GM18499 (cell line): ENCODE measurements at regions not wholly inside any gene's neighbourhood (a gene's known extent, or its start where the extent isn't known, plus 50 kb on each side); places are given as distances from the start of the nearest gene placed in this dataset.

ENCODE experiments used
- ATAC-seq: cut with Tn5 transposase; IDR thresholded peaks from one replicate; pipeline ENCODE4 v1.9.1; 2021; ENCODE audit warnings: moderate number of reproducible peaks; ENCODE audit not compliant: insufficient read depth, unreplicated experiment

- no peak for ATAC-seq
Measured at GRCh38 chr13:85615031-85615430, 184.2 kb downstream of the SLITRK6 start.

DNA sequence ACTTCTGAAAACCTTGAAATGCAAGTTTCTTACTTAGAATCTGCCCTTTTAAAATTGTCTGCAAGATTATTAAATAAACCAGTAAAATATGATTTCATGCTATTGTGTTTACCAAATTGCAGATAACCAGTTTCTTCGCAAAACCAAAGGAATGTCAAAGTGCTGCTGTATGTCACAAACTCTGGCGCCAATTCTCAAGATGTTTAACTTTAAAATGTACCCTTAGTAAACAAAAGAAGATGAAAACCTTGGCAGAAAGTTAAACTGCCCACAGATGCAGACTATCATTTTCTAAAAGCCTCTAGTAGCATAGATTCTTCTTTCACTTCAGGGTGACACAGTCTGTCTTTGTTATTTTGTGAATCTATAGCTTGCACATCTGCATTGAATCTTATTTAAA, 189.2 kb downstream of the SLITRK6 start:
- no peak for ATAC-seq

DNA sequence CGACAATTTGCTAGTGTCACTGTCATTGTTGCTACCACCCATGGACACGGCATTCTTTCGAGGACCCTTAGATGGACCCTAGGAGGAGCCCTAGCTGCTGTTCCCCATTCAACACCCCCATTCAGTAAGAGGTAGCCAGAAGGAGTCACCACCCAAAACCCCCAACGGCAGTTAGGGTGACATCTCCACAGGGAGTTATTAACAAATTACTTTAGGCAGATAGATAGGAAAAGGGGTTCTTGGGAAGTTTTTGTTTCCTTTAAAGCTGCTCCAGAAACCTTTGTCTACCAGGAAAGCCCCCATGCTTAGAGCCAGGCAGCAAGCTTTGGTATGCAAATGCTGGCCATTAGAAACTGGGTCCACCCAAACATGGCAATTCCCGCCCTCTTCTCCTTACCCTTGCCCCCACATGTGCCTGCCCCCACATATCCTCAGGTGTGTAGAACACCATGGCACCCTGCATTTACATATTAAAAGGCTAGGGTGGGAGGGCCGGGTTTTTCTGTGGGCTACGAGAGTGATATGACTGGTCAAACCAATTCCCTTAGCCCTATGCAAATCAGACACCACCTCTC, 190.9 kb downstream of the SLITRK6 start:
- ATAC-seq: no peak

GRCh38 chr13:85603735-85604134, 195.5 kb downstream of the SLITRK6 start:
- ATAC-seq: no peak

GRCh38 chr13:85601526-85601925, 197.7 kb downstream of the SLITRK6 start:
- ATAC-seq: no peak

GRCh38 chr13:85597790-85598500, 201.3 kb downstream of the SLITRK6 start:
- ATAC-seq: no peak

GRCh38 chr13:85592211-85592610, 207.0 kb downstream of the SLITRK6 start:
- ATAC-seq: no peak

DNA sequence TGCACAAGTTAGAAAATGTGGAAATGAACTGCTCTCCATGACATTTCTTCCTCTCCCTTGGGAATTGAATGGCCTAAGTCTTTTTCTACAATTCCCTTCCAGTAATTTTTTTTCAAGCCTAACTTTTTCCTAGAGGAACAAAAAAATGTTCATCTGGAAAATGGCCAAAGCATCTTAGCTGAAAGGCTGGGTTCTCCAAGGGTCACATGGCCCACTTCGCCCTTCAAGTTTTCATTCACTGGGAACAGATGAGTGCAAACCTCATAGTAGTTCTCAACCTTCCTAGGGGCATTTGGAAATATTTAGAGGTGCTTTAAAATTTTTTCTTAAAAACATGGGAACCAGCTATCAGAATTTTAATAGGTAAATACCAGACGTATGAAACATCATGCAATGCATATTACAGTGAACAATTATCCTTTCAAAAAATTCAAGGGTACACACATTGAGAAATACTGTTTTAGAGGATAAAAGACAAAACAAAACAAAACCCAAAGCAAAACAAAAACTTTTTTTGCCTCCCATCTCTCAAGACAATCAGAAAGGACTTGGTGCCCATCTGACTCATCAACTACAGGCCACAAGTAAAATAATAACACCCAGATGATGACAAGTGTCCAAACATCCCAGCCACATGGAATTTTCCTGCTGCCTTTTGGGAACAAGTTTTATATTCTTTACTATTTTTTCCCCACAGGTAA, 208.8 kb downstream of the SLITRK6 start:
- ATAC-seq: no peak

DNA sequence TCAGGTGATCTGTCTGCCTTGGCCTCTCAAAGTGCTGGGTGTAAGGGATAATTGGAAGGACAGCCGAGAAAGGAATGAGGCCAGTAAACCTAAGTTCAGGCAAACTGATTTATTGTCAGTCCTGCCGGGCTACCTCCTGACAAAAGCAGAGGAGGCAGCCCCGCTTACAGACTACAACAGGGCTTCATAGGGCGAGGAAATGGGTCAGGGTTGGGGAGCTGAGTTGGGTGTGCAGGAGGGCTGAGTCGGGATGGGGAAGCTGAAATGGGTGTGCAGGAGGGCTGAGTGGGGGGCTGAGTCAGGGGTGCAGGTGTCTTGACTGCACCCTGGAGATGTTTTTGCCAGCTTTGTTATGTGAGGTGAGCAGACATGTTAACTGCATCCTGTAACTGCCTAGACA, 210.2 kb downstream of the SLITRK6 start:
- ATAC-seq: no peak

GRCh38 chr13:85588359-85588758, 210.9 kb downstream of the SLITRK6 start:
- ATAC-seq: no peak

GRCh38 chr13:85586856-85587255, 212.4 kb downstream of the SLITRK6 start:
- no peak for ATAC-seq

DNA sequence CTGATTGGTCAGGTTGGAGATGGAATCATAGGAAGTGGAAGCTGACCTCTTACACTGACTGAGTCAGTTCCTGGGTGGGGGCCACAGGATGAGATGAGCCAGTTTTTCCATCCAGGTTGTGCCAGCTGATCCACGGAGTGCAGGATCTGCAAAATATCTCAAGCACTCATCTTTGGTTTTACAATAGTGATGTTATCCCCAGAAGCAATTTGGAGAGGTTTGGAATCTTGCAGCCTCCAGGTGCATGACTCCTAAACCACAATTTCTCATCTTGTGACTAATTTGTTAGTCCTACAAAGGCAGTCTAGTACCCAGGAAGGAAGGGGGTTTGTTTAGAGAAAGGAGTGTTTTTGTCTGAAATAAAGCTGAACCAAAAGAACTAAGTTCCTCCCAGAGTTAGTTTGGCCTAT, 212.8 kb downstream of the SLITRK6 start:
- no peak for ATAC-seq

- no peak for ATAC-seq
Measured at GRCh38 chr13:85582890-85583289, 216.3 kb downstream of the SLITRK6 start.

GRCh38 chr13:85575110-85575509, 224.1 kb downstream of the SLITRK6 start:
- ATAC-seq: no peak

- ATAC-seq: no peak
Measured at GRCh38 chr13:85567909-85568308, 231.3 kb downstream of the SLITRK6 start.

- no peak for ATAC-seq
Measured at GRCh38 chr13:85565652-85566051, 233.6 kb downstream of the SLITRK6 start.

- ATAC-seq: no peak
Measured at GRCh38 chr13:85564598-85564997, 234.6 kb downstream of the SLITRK6 start.

DNA sequence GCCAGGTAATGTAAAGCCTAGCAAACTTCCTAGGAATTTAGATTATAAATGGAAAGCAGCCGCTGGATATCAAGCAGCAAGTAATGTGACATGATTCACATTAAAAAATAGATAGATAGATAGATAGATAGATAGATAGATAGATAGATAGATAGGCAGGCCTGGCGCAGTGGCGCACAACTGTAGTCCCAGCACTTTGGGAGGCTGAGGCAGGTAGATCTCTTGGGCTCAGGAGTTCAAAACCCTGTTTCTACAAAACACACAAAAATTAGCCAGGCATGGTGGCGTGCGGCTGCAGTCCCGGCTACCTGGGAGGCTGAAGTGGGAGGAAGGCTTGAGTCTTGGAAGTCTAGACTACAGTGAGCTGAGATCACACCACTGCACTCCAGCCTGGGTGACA, 236.9 kb downstream of the SLITRK6 start:
- ATAC-seq: no peak

DNA sequence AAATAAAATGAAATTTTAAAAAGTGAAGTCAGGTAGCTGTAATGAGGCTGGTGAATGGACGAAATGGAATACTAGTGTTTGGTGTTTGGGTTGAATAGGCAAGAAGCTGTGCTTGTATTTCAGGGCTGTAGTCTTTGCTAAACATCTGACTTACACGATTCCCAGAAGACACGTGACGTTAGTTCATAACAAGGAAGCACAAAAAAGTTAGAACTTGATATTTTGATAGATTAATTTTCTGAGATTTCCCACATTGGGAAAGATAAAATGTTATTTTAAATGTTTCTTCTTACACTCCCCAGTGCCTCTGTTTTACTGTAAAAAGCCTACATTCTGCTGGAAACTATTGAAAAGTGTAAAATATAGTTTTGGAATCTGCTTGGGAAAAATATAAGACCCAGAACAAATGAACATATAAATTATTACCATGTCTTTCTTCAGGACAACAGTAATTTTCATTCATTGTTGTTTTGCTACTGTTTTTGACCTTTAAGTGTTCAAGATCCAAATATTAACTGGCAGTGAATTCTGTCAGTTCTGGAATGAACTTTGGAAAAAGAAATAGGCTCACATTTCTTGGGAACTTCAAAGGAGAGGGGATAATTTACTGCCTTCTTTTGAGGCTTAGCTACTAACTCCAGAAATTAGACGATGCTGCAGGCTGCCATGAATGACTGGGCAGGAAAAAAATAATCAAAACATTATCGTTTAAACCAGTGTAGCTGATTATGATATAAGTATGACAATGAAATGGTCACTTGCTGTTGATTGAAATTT, 241.3 kb downstream of the SLITRK6 start:
- ATAC-seq: no peak

- no peak for ATAC-seq
Measured at GRCh38 chr13:85551012-85551411, 248.2 kb downstream of the SLITRK6 start.

DNA sequence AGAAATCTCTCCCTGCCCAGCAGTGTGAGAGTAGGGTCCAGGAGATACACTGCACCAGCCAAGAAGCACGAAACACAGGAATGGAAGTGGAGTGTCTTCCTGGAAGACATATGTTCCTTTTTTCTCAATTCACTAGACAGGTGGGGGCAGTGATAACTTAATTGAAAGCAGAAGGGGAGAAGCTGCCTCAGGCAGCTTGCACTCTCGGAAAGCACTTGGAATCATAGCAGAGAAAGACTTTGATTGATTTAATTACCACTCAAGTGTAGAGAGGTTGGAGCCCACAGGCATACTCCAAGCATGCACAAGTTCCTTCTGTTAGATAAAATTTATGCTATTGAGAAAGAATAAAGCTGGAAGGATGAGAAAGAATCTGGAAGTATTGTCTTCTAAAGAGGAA, 249.4 kb downstream of the SLITRK6 start:
- no peak for ATAC-seq
